Activated CD4-positive, alpha-beta T cell treated with anti-CD3 and anti-CD28 coated beads, Interleukin-2, Interleukin-4, amounts not matched to agents 100 ng/mL and 50 ng/mL, durations not matched to agents 16 hours and 8 hours (primary cell): ENCODE measurements at regions not wholly inside any gene's neighbourhood (a gene's known extent, or its start where the extent isn't known, plus 50 kb on each side); places are given as distances from the start of the nearest gene placed in this dataset.
A peak's percentile ranks its signal among the peaks of the same experiment; 100 is the strongest.
"Not testable (repeated sequence)": the region's sequence is repeated elsewhere in the genome, so short reads cannot be mapped to it uniquely, and the experiment has no call there.

ENCODE experiments used
- DNase-seq: peaks from one replicate; pipeline ENCODE4 v3.0.0-alpha.2; 2020; ENCODE audit warnings: low spot score

- DNase-seq: no peak
Observed at GRCh38 chr12:92061061-92061460, 84.6 kb downstream of the BTG1 start.

- DNase-seq: no peak
Observed at GRCh38 chr12:92059960-92060359, 85.7 kb downstream of the BTG1 start.

- no peak for DNase-seq
Observed at GRCh38 chr12:92058664-92059063, 87.0 kb downstream of the BTG1 start.

GRCh38 chr12:92056756-92057155 lies 88.9 kb downstream of the BTG1 start:
- not testable (repeated sequence) for DNase-seq

GRCh38 chr12:92056290-92056689 lies 89.4 kb downstream of the BTG1 start:
- DNase-seq: no peak

- peak; percentile 61 for DNase-seq
Observed at GRCh38 chr12:92055877-92056276, 89.8 kb downstream of the BTG1 start.

GRCh38 chr12:92051441-92051840 lies 94.2 kb downstream of the BTG1 start:
- no peak for DNase-seq

GRCh38 chr12:92049403-92049802 lies 96.2 kb downstream of the BTG1 start:
- DNase-seq: no peak

- no peak for DNase-seq
Observed at GRCh38 chr12:92047393-92047826, 98.2 kb downstream of the BTG1 start.

- no peak for DNase-seq
Observed at GRCh38 chr12:92046557-92047392, 98.9 kb downstream of the BTG1 start.

GRCh38 chr12:92045852-92046251 lies 99.8 kb downstream of the BTG1 start:
- peak; percentile 53 for DNase-seq

- DNase-seq: peak; percentile 47
Observed at GRCh38 chr12:92044435-92044834, 101.2 kb downstream of the BTG1 start.

GRCh38 chr12:92042791-92043531 lies 102.7 kb downstream of the BTG1 start:
- no peak for DNase-seq

GRCh38 chr12:92041742-92042141 lies 103.9 kb downstream of the BTG1 start:
- DNase-seq: no peak

- DNase-seq: no peak
Observed at GRCh38 chr12:92039046-92039445, 106.6 kb downstream of the BTG1 start.

GRCh38 chr12:92038476-92038875 lies 107.2 kb downstream of the BTG1 start:
- no peak for DNase-seq

- no peak for DNase-seq
Observed at GRCh38 chr12:92036771-92037453, 108.7 kb downstream of the BTG1 start.

GRCh38 chr12:92036061-92036620 lies 109.5 kb downstream of the BTG1 start:
- DNase-seq: no peak

GRCh38 chr12:92035477-92035876 lies 110.2 kb downstream of the BTG1 start:
- no peak for DNase-seq

- DNase-seq: peak; percentile 39
Observed at GRCh38 chr12:92034858-92035401, 110.7 kb downstream of the BTG1 start.

- no peak for DNase-seq
Observed at GRCh38 chr12:92034083-92034482, 111.6 kb downstream of the BTG1 start.

- no peak for DNase-seq
Observed at GRCh38 chr12:92032965-92033364, 112.7 kb downstream of the BTG1 start.
